DND-41 (cell line): ENCODE measurements at regions not wholly inside any gene's neighbourhood (a gene's known extent, or its start where the extent isn't known, plus 50 kb on each side); places are given as distances from the start of the nearest gene placed in this dataset.

Source experiments
- ATAC-seq: fragments of 200-7000 bp; cut with Tn5 transposase; 3 replicates; pipeline ENCODE4 v1.9.1; 2021; ENCODE audit warnings: low read depth; ENCODE audit not compliant: insufficient read depth
- DNase-seq: peaks from one replicate; pipeline ENCODE4 v3.0.0-alpha.2; 2020
- H2AFZ ChIP-seq: 2 replicates; pipeline ENCODE4 v1.6.0; 2012; ENCODE audit warnings: low read depth, low read length
- H3K27ac ChIP-seq: 2 replicates; pipeline ENCODE4 v1.5.1; 2012; ENCODE audit warnings: low read length, inconsistent platforms
- H3K27me3 ChIP-seq: fragments of 200-600 bp; sonication (generic); 2 replicates; pipeline ENCODE4 v1.6.0; 2012; ENCODE audit warnings: low read length, mild to moderate bottlenecking, inconsistent platforms; ENCODE audit not compliant: insufficient read depth, poor library complexity
- H3K36me3 ChIP-seq: 2 replicates; pipeline ENCODE4 v1.5.1; 2012; ENCODE audit warnings: low read length, inconsistent platforms; ENCODE audit not compliant: insufficient read depth
- H3K4me1 ChIP-seq: 2 replicates; pipeline ENCODE4 v1.5.1; 2012; ENCODE audit warnings: mild to moderate bottlenecking, low read length; ENCODE audit not compliant: insufficient read depth
- H3K4me2 ChIP-seq: 2 replicates; pipeline ENCODE4 v1.6.0; 2012; ENCODE audit warnings: mild to moderate bottlenecking, moderate library complexity, low read length, inconsistent platforms; ENCODE audit not compliant: insufficient read depth
- H3K4me3 ChIP-seq, 2 experiments: fragments of 200-600 bp in 1 of 2; shearing (Covaris generic) in 1 of 2; 2 replicates each; pipeline ENCODE4 v1.5.1; 2012 to 2016; ENCODE audit warnings: inconsistent platforms in 2 of 2, low read length in 2 of 2, mild to moderate bottlenecking in 2 of 2, low read depth in 1 of 2, moderate library complexity in 1 of 2
- H3K79me2 ChIP-seq: 2 replicates; pipeline ENCODE4 v1.6.0; 2012; ENCODE audit warnings: low read length, inconsistent platforms; ENCODE audit not compliant: insufficient read depth
- H3K9ac ChIP-seq: 2 replicates; pipeline ENCODE4 v1.6.0; 2012; ENCODE audit warnings: low read depth, mild to moderate bottlenecking, inconsistent platforms, low read length, moderate library complexity
- H3K9me3 ChIP-seq: 2 replicates; pipeline ENCODE4 v1.5.1; 2012; ENCODE audit warnings: low read length, moderate library complexity, mild to moderate bottlenecking, inconsistent platforms; ENCODE audit not compliant: insufficient read depth, severe bottlenecking
- H4K20me1 ChIP-seq: 2 replicates; pipeline ENCODE4 v1.6.0; 2012; ENCODE audit warnings: low read length; ENCODE audit not compliant: insufficient read depth
- CTCF ChIP-seq: IDR thresholded peaks from 2 replicates; pipeline ENCODE4 v1.5.1; 2012; ENCODE audit warnings: borderline replicate concordance, low read length, moderate library complexity, mild to moderate bottlenecking; ENCODE audit not compliant: poor library complexity, severe bottlenecking; ENCODE audit errors: extremely low read depth
- EZH2 ChIP-seq: IDR thresholded peaks from 3 replicates; pipeline ENCODE4 v1.6.1; 2012; ENCODE audit warnings: borderline replicate concordance, low read depth, mild to moderate bottlenecking, moderate library complexity, low read length, inconsistent platforms; ENCODE audit not compliant: severe bottlenecking

GRCh38 chrX:147737690-147738089 is 174.0 kb upstream of the FMR1 start:
- DNase-seq, result no peak
- peak overlapping the region; percentile 27; the same call in 1 of the 2 replicates for H2AFZ ChIP-seq
- H3K4me2 ChIP-seq, result peak overlapping the region; percentile 60
- H3K27me3 ChIP-seq, result no peaks in the 10 kb centered on the region
- peaks cover 79% of the 10 kb centered on the region for H3K4me1 ChIP-seq
- peak overlapping the region in 1 of 2 experiments; percentile 35; a peak in 2 of 4 replicates for H3K4me3 ChIP-seq
- H3K36me3 ChIP-seq, result no peaks in the 10 kb centered on the region
- no peaks in the 10 kb centered on the region for H3K79me2 ChIP-seq
- peak; percentile 55 for ATAC-seq
- peak overlapping the region; percentile 57 for H3K9ac ChIP-seq
- no peaks in the 10 kb centered on the region for H3K9me3 ChIP-seq
- peak overlapping the region; percentile 91 for H3K27ac ChIP-seq
- TF ChIP-seq EZH2 (no peak), CTCF (no peak)
- H4K20me1 ChIP-seq, result no peaks in the 10 kb centered on the region

GRCh38 chrX:147738265-147738664 is 173.5 kb upstream of the FMR1 start:
- TF ChIP-seq CTCF (peak; percentile 13), EZH2 (no peak)
- no peaks in the 10 kb centered on the region for H3K79me2 ChIP-seq
- H3K9ac ChIP-seq, result peak overlapping the region; percentile 57
- H3K4me3 ChIP-seq, result peak overlapping the region in 1 of 2 experiments; percentile 35; a peak in 2 of 4 replicates
- H4K20me1 ChIP-seq, result no peaks in the 10 kb centered on the region
- ATAC-seq, result peak; percentile 90
- peak overlapping the region; percentile 54 for H2AFZ ChIP-seq
- H3K4me2 ChIP-seq, result peak overlapping the region; percentile 60
- peak overlapping the region; percentile 91 for H3K27ac ChIP-seq
- H3K9me3 ChIP-seq, result no peaks in the 10 kb centered on the region
- H3K36me3 ChIP-seq, result no peaks in the 10 kb centered on the region
- peak; percentile 78 for DNase-seq
- H3K4me1 ChIP-seq, result peaks cover 83% of the 10 kb centered on the region
- no peaks in the 10 kb centered on the region for H3K27me3 ChIP-seq

GRCh38 chrX:147739196-147739595 is 172.5 kb upstream of the FMR1 start:
- no peak for DNase-seq
- Histone ChIP-seq H3K4me2 (no peak overlapping the region; the same call in 1 of the 2 replicates), H4K20me1 (no peaks in the 10 kb centered on the region), H3K36me3 (no peaks in the 10 kb centered on the region), H3K4me3 (peak overlapping the region in 1 of 2 experiments; percentile 35; a peak in 1 of 4 replicates), H2AFZ (no peak overlapping the region), H3K4me1 (peaks cover 84% of the 10 kb centered on the region), H3K9me3 (no peaks in the 10 kb centered on the region), H3K79me2 (no peaks in the 10 kb centered on the region), H3K9ac (peak overlapping the region; percentile 57), H3K27ac (peak overlapping the region; percentile 91), H3K27me3 (no peaks in the 10 kb centered on the region)
- no peak for TF ChIP-seq EZH2
- TF ChIP-seq CTCF, result no peak
- ATAC-seq, result no peak

GRCh38 chrX:147741776-147742175 is 169.9 kb upstream of the FMR1 start:
- Histone ChIP-seq H3K36me3 (no peaks in the 10 kb centered on the region), H3K4me3 (no peak overlapping the region), H3K79me2 (no peaks in the 10 kb centered on the region), H3K27ac (peak overlapping the region; percentile 91), H2AFZ (no peak overlapping the region), H3K27me3 (no peaks in the 10 kb centered on the region), H4K20me1 (no peaks in the 10 kb centered on the region), H3K9ac (no peak overlapping the region), H3K4me1 (peaks cover 60% of the 10 kb centered on the region), H3K4me2 (no peak overlapping the region), H3K9me3 (no peaks in the 10 kb centered on the region)
- DNase-seq, result no peak
- ATAC-seq, result no peak
- TF ChIP-seq EZH2, result no peak
- TF ChIP-seq CTCF, result no peak
